ENCODE measurements at regions not wholly inside any gene's neighbourhood (a gene's known extent, or its start where the extent isn't known, plus 50 kb on each side); places are given as distances from the start of the nearest gene placed in this dataset.
"Not testable (repeated sequence)": the region's sequence is repeated elsewhere in the genome, so short reads cannot be mapped to it uniquely, and the experiment has no call there.

DNA sequence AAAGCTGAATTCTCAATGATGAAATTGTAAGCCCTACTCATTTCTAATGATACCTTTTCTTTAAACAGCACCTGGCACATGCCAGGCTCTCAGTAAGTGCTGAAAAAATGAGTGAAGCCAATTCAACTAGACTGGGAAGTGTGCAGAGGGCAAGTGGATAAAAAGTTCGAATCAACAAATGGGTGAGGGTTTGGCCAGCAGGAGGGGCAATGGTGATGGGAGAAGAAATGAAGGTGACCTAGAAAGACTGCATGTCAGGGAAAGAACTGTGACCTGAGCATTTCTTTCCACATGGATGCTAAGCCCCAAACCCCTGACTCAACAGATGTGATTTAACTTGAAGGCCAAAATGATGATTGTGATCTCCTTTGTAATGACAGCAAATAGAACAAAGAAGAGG is 54.6 kb downstream of the DKK1 start:
- DNase-seq (ENCODE audit: low spot score) = no peak

DNA sequence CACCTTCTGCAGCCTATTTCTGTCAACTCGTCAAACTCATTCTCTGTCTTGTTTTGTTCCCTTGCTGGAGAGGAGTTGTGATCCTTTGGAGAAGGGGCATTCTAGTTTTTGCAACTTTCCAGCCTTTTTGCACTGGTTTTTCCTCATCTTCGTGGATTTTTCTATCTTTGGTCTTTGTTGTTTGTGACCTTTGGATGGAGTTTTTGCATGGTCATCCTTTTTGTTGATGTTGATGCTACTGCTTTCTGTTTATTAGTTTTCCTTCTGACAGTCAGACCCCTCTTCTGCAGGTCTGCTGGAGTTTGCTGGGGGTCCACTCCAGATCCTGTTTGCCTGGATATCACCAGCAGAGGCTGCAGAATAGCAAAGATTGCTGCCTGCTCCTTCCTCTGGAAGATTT is 60.1 kb downstream of the DKK1 start:
- not testable (repeated sequence) for DNase-seq (ENCODE audit: low spot score)

DNA sequence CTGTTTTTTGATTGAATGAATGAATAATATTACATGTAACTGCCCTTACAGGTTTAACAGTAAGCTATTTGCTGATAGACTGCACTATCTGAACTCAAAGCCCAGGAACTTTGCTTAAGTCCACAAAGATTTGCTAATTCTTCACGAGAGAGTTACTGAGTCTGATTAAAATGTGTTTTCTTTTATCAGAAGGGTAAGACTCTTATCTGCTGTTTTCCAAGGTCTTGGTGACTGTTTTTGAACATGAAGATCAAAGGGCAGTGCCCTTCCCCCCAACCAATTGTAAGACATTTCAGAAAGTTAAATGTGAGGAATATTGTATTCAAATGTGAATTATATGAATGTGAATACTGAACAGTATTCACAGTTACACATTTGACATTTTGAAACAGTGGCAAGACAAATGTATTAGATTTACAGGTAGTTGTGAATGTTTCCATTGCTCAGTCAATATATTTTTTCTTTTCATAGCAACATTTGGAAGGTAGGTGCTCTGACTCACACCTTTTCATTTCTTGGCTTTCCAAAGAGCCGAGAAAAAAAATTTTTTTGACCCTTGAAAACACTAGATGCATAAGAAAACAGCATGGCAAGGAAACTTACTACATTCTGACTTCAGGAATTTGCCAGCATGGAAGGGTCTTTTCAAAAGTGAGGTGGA is 62.7 kb downstream of the DKK1 start:
- DNase-seq (ENCODE audit: low spot score) = no peak

DNA sequence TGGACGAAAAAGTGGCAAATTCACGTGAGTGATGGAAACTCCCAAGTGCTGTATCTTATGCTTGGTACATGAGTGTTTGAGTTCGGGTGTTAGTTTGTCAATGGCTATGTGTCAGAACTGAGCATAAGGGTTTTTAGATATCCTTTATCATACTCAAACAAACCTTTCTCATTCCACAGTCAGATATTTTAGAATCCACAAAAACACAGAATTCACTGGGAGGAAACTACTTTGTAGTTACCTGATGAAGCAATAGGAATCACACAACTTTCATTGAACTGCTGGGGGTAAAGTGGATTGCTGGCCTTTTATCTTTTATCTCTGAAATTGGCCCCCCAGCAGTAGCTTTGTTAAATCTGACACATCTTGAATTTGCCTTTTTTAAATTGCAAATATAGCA is 64.0 kb downstream of the DKK1 start:
- DNase-seq (ENCODE audit: low spot score) = no peak

DNA sequence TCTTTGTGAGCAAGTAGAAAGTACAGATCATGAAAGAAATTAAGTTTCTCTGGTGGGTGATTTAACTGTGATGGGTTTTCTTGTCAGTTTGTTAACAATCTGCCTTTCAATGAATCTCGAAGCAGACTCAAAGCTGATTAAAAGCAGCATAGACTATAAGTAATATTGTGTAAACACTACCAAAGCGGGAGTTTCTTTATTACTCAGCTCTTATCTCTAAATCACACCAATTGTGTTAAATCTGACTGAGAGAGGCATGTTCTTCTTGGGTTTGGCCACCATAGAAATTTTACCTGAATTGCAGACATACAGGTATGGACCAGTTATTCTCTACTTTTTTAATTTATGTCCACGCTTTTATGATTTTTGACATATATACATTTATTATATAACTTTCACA is 65.2 kb downstream of the DKK1 start:
- no peak for DNase-seq (ENCODE audit: low spot score)

DNA sequence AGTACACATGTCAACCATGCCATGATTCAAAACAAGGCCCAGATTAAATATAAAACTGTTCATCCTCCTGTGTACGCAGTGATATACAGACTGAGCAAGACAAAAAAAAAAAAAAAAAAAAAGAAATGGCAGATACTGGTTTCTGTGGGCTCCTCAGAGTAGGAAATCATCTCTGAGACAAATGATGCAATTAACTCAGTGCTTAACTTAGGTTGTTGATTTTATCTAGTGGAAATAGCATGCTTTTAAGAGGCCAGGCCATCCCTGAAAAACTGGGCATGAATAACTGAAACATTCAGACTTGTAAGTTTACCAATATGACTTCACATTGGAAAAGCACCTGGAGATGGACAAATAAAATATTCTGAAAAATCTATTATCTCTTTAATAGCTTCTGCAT is 69.0 kb downstream of the DKK1 start:
- DNase-seq (ENCODE audit: low spot score) = no peak

DNA sequence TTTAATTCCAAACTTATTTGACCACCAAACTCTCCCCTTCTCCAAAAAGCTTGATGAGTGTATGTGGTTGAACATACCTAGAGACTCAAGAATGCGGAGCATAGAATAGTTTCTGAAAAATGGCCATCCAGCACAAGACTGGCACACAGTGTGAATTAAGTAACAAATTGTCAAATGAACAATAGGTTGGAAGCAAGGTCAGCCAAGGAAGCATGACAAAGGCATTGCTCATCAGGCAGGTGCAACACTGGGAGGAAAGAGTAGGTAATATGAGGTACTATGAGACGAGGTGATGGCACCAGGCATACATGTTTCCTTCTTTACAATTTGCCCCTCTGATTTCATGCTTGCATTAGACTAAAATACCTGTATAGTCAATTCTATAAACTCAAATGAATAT is 73.7 kb downstream of the DKK1 start:
- DNase-seq (ENCODE audit: low spot score) = no peak

DNA sequence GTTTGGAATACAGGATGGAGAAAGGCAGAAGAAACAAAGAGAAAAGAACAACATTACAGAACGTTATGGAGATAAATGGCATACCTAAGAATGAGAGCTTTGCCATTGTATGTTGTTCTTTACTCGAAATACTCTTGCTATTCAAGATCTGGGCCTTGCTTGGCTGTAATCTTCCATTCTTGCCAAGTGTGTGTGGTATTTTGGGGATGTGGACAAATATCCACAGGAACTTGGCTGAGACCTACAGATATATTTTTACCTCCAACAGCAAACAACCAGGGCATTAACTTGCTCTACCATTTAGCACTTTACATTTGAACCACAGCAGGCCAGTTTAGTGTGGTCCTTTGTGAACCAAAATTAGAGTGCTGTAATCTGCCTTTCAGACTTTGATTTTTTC is 76.3 kb downstream of the DKK1 start:
- no peak for DNase-seq (ENCODE audit: low spot score)

DNA sequence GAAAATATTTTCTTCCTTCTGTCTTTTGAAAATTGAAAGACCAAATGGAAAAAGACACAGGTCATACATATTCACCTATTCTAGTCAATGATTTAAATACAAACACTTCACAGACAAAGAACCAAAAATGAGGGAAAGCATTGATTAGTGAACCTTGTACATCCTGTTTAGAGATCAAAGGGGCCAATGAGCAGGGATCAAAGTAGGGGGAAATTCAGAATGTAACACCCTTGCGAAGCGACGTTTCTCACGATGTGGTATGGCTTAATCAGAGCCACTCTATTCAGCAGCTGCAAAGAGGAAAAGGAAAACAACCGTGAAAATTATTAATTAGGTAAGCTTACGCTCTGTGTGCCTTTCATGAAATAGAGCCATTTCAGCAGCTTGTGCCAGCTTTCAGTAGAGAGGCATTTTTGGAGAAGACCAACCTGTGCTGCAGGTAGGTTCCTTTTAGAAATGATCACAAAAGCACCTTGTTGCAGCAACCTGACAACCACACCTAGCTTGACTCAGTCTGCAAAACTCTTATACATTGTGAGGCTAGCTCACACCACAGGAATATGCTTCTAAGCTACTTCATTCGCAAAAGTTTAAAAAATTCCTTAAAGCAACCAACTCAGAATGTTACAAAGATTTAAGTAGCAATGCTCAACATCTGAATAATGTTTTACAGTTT is 78.0 kb downstream of the DKK1 start:
- no peak for DNase-seq (ENCODE audit: low spot score)

DNA sequence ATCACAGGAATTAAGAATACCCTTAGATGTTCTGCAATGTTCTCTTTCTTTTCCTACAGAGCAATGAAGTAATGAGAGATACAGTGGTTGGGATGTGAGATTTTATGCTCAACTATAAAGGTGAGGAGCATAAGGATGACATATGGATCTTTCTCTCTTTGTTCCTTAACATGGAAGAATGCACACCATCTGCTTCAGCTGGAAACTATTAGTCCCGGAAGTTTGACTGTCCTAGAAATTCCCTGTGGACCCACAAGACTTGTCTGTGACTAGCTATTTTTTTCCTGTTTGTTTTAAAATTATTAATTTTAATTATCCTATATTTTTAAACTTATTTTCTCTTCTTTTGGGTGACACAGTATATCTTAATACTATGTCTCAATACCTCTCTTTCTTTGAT is 80.2 kb downstream of the DKK1 start:
- no peak for DNase-seq (ENCODE audit: low spot score)

DNA sequence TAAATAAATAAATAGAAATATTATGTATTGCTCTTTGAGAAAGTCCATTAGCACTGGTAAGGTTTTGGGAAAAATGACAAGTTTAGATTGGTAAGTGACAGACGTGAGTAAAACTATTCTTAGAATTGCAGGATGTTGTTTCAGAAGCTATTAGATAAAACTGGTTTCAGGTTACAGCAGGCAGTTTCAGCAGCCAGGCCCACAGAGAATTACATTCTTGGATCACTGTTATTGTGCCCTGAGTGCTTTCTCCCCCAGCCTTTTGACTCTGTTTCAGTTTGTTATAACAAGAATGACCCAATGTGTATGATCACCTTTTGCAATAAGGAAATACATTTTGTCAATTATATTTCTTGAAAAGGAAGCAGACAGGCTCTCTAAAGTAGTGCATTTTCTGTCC is 86.5 kb downstream of the DKK1 start:
- no peak for DNase-seq (ENCODE audit: low spot score)

DNA sequence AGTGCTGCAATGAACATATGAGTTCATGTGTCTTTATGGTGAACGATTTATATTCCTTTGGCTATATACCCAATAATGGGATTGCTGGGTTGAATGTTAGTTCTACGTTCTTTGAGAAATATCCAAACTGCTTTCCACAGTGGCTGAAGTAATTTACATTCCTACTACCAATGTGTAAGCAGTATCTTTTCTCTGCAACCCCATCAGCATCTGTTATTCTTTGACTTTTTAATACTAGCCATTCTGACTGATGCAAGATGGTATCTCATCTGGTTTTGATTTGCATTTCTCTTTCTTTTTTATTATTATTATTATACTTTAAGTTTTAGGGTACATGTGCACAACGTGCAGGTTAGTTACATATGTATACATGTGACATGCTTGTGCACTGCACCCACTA is 89.7 kb downstream of the DKK1 start:
- DNase-seq (ENCODE audit: low spot score) = not testable (repeated sequence)

DNA sequence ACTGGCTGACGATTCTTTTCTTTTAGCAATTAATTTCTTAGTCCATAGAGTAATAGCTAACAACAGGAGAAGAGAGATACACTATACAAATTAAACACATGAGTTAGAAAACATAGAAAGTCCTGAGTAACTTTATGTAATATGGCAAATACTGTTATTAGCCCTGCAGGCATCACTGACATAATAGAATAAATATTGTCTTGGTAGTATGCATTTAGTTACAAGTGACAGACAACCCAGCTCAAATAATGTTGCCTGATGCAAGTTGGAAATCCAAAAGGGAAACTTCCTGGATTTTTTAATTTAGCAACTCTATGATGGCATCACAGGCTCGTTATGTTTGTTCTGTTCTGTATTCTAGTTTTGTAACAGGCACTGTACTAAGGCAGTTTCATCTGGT is 95.1 kb downstream of the DKK1 start:
- no peak for DNase-seq (ENCODE audit: low spot score)

DNA sequence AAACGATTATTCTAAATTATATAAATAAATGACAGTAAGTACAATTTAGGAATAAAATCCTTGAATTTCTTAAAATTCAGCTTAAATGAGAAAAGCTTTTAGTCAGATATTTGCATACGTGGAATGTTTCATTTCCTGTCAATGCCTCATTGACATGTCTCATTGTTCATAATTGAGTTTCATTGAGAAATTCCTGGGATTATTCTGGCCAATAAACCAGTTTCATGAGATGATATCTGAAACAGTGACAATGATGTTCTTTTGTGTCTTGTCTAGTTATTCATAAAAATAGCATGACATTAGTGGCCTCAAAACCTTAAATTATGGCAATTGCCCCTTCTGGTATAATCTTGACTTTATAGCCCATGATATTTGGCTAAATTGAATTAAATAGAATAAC is 95.8 kb downstream of the DKK1 start:
- no peak for DNase-seq (ENCODE audit: low spot score)

DNA sequence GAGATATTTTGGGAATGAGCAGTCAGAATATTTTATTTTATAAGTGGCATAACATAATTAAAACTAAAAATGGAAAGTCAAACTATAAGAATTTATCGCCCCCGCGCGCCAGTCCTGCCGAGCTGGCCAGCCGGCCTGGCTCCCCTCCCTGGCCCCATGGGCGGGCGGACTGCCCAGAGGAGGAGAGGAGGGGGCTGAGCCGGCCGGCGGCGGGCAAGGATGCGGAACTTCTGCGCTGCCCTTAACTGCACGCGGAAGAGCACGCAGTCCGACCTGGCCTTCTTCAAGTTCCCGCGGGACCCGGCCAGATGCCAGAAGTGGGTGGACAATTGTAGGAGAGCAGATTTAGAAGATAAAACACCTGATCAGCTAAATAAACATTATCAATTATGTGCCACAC is 96.8 kb downstream of the DKK1 start:
- DNase-seq (ENCODE audit: low spot score) = no peak

DNA sequence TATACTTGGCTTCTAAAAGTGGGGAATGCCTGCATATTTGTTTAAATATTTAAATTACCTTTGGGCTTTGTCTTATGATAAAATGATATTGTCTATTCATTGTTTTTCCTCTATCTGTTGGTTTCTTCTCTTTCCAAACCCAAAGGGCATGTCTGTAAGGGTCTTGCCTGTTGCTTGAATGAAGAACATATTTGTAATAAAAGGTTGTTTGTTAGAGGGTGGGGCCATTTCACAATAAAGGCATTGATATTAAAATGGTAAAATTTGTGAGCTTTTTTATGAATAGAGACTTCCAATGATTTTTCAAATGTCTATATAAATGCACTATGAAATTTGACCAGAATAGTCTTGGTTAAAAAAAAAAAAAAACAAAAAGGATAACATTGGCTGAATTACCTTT is 105.2 kb downstream of the DKK1 start:
- no peak for DNase-seq (ENCODE audit: low spot score)

DNA sequence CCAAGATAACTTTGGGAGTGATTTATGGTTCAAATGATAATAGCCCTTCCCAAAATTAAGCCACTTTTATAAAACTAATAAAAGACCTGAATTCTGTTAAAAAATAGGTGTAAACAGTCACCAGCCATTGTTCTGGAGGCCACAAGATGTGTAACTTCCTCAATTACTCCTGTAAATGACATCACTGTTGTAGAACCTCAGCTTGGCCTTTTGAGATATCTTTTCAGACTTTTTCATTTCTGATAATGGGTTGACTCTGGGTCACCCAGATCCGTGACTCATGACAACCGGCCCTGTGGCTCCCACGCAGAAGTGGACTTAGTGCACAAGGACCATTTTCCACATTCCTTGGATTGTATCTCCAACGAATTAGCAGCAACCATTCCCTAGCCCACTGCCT is 106.6 kb downstream of the DKK1 start:
- DNase-seq (ENCODE audit: low spot score) = no peak

DNA sequence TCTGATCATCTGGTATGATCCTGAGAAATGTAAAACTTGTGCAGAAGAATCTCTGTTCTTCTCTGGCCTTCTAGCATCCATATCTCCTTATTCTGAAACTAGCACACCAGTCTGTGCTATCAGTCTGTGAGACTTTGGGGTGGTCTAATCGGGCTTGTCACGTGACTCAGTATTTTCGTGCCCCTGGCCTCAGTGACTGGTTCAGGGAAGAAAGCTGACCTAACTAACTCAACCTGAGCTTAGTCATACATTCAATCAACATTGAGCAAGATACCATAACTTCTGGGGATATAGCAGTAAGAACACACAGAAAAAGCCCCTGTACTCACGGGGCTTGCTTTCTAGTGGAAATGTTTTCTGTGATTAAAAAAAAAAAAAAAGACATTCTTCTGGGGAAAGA is 109.3 kb downstream of the DKK1 start:
- DNase-seq (ENCODE audit: low spot score) = no peak

DNA sequence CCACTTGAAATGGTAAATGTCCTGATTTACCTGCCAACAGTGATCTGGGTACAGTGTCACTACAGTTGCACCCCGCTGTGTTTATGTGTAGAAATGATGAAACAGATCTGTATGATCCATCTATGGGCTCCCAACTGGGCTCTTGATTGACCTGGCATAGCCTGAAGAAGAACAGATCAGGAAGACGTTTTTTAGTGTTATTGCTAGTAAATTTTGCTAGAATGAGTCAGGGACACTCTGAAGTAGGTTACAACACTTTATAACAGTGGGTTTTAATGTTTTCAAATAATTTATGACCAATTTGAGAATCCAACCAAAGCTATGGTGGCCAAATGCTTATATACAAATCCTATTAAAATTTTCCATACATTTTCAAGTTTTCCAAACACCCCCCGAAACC is 110.3 kb downstream of the DKK1 start:
- DNase-seq (ENCODE audit: low spot score) = no peak

DNA sequence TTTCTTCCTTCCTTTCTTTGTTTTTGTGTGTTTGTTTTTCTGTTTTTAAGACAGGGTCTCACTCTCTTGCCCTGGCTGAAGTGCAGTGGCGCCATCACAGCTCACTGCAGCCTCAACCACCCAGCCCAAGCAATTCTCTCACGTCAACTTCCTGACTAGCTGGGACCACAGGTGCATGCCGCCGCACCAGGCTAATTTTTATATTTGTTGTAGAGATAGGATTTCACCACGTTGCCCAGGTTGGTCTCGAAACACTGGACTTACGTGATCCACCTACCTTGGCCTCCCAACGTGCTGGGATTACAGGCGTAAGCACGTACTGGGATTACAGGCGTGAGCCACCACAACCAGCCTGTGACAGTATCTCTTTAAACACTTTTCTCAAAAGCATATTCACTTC is 120.7 kb downstream of the DKK1 start:
- DNase-seq (ENCODE audit: low spot score) = no peak

DNA sequence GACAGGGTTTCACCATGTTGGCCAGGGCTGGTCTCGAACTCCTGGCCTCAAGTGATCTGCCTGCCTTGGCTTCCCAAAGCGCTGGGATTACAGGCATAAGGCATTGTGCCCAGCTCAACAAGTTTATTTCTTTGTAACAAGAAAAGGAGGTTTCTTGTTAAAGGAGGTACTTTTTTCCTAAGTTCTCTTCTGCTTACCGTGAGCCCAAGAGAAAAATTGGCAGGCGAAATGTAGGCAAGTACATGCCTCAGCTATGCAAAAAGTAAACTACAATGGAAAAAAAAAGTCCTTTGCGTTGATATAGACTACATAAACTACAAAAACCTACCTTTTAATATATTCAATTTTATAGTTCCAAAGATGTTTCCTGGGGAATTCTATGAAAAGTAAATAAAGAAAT is 122.6 kb downstream of the DKK1 start:
- no peak for DNase-seq (ENCODE audit: low spot score)

DNA sequence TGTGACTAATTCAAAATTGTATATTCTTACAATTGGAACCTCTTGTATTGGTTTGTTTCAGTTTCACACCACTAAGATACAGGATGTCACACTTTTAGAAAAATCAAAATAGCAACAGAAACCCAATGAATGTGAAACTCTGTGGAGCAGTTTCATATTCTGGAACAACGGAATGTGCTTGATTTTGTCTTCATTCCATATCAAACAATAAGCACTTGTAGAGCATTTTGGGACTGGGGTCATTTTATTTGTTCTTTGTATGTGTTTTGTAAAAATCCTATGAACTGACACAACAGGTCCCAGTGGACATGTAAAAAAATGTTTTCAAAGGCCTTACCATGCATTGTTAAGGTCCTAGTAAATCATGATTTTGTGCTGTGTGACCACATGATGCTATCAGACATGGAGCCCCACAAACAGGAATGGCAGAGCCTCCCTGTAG is 123.1 kb downstream of the DKK1 start:
- no peak for DNase-seq (ENCODE audit: low spot score)

DNA sequence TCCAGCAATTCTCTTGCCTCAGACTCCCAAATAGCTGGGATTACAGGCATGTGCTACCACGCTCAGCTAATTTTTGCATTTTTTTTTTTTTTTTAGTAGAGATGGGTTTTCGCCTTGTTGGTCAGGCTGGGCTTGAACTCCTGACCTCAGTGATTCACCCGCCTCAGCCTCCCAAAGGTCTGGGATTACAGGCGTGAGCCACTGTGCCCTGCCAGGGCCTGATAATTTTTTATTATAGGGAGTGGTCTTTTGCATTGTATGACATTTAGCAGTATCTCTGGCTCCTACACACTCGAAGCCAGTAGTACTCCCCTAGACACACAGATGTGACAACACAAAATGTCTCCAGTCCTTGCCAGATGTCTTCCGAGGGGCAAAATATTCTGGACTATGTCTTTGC is 124.0 kb downstream of the DKK1 start:
- no peak for DNase-seq (ENCODE audit: low spot score)

DNA sequence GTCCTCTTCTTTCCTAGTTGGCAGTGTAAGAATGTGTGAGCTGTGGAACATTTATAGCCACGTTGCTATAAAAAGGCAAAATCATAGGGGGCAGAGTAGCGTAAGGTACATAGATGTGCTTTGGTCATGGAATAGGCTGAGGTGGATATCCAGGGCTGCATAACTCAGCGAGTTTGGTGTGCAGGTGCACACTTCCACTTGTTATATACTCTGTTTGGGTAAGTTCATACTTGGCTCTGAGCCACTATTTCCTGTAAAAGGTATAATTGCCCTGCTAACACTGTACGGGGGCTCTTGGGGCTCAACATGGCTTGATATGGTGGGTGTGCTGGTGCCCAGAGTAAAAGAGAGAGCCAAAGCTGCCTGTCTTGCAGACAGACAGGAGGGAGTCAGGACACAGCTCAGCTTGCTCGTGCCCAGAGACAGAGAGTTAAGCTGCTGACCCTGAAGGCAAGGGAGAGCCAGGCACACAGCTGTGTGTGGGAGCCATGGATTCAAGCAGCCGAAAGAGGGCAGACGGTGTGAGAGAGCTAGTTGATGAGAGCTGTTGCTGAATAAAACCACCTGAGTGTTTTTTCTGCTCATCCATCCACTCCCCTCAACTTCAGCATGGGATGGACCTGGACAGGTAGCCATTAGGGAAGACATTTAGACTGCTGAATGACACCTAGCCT is 126.7 kb downstream of the DKK1 start:
- no peak for DNase-seq (ENCODE audit: low spot score)
